Endothelial cell of umbilical vein (primary cell): ENCODE measurements at regions not wholly inside any gene's neighbourhood (a gene's known extent, or its start where the extent isn't known, plus 50 kb on each side); places are given as distances from the start of the nearest gene placed in this dataset.

Experiments used
- BruUV-seq: library from RNA; stranded (reverse); fragments of 400-500 nt; replicated peaks from 2 replicates; lab custom pipeline; 2021; lab: Mats Ljungman, UMichigan
- CTCF ChIA-PET: fragments of 300-600, 350-600 bp; sonication (Branson Sonifier 250); formaldehyde crosslinking; loops from one replicate; lab custom pipeline; 2021; ENCODE audit warnings: antibody characterized with exemption, inconsistent platforms; lab: Charles Lee
- POLR2A ChIA-PET: fragments of 300-600, 350-600 bp; sonication (Branson Sonifier 250); formaldehyde crosslinking; loops from one replicate; lab custom pipeline; 2021; ENCODE audit warnings: antibody characterized with exemption, inconsistent platforms; lab: Charles Lee
- DNase-seq: peaks from one replicate; pipeline ENCODE4 v3.0.0-alpha.2; 2011; ENCODE audit warnings: low read depth, low spot score
- FAIRE-seq: peaks from 2 replicates; lab custom pipeline; 2011; peaks lifted over from hg19 to GRCh38; lab: Jason Lieb, UNC
- H2AFZ ChIP-seq: 2 replicates; pipeline ENCODE4 v1.6.0; 2012; ENCODE audit warnings: low read depth, low read length, control low read depth, inconsistent platforms
- H3K27ac ChIP-seq: 2 replicates; pipeline ENCODE4 v1.5.1; 2011; ENCODE audit warnings: low read depth, mild to moderate bottlenecking, control low read depth, low read length, moderate library complexity; ENCODE audit not compliant: insufficient read depth
- H3K27me3 ChIP-seq, 2 experiments: 2 replicates each; pipeline versions ENCODE4 v1.6.0 to v1.6.1; 2011; ENCODE audit warnings: low read length in 2 of 2, mixed read lengths in 1 of 2; ENCODE audit not compliant: control insufficient read depth in 2 of 2, insufficient read depth in 2 of 2
- H3K36me3 ChIP-seq, 2 experiments: 2 replicates in 1 of 2; 3 replicates in 1 of 2; pipeline ENCODE4 v1.5.1; 2011; ENCODE audit warnings: low read length in 2 of 2, mild to moderate bottlenecking in 1 of 2, moderate library complexity in 1 of 2; ENCODE audit not compliant: control insufficient read depth in 2 of 2, insufficient read depth in 2 of 2; ENCODE audit errors: extremely low read depth in 1 of 2
- H3K4me1 ChIP-seq: 3 replicates; pipeline ENCODE4 v1.5.1; 2011; ENCODE audit warnings: mild to moderate bottlenecking, low read length; ENCODE audit not compliant: control insufficient read depth, insufficient read depth; ENCODE audit errors: extremely low read depth
- H3K4me2 ChIP-seq: 2 replicates; pipeline ENCODE4 v1.6.1; 2011; ENCODE audit warnings: low read length, control low read depth, mixed read lengths; ENCODE audit not compliant: insufficient read depth
- H3K4me3 ChIP-seq, 3 experiments: fragments of 200-600 bp in 1 of 3; sonication (generic), shearing (Covaris generic) in 1 of 3; replicated peaks in 1 of 3; 2 replicates each; pipeline ENCODE4 v1.5.1; 2011 to 2016; ENCODE audit warnings: control low read depth in 3 of 3, low read length in 3 of 3, mild to moderate bottlenecking in 2 of 3, inconsistent platforms in 1 of 3, low read depth in 1 of 3, moderate library complexity in 1 of 3; ENCODE audit not compliant: insufficient read depth in 1 of 3
- H3K79me2 ChIP-seq: 2 replicates; pipeline ENCODE4 v1.6.0; 2012; ENCODE audit warnings: low read length, inconsistent platforms; ENCODE audit not compliant: control insufficient read depth, insufficient read depth
- H3K9ac ChIP-seq: replicated peaks from 2 replicates; pipeline ENCODE3; 2011; ENCODE audit warnings: low read length, control low read depth; ENCODE audit not compliant: insufficient read depth; ENCODE audit errors: extremely low read depth
- H3K9me1 ChIP-seq: replicated peaks from 3 replicates; pipeline ENCODE4 v1.6.0; 2011; ENCODE audit warnings: mild to moderate bottlenecking, low read length; ENCODE audit not compliant: control insufficient read depth, insufficient read depth; ENCODE audit errors: extremely low read depth
- H3K9me3 ChIP-seq: replicated peaks from 2 replicates; pipeline ENCODE4 v1.5.1; 2012; ENCODE audit warnings: low read length, inconsistent platforms; ENCODE audit not compliant: control insufficient read depth, insufficient read depth
- H4K20me1 ChIP-seq: replicated peaks from 2 replicates; pipeline ENCODE3; 2011; ENCODE audit warnings: mild to moderate bottlenecking, low read length; ENCODE audit not compliant: control insufficient read depth, insufficient read depth; ENCODE audit errors: extremely low read depth
- CTCF ChIP-seq, 2 donors: IDR thresholded peaks; 1 replicate in 1 of 2; 2 replicates in 1 of 2; pipeline ENCODE4 v1.5.1; 2011; ENCODE audit warnings: low read length in 2 of 2, mild to moderate bottlenecking in 2 of 2, moderate library complexity in 2 of 2, control low read depth in 1 of 2, inconsistent platforms in 1 of 2, low read depth in 1 of 2; ENCODE audit not compliant: insufficient read depth in 1 of 2; ENCODE audit errors: extremely low read depth in 1 of 2
- EZH2 ChIP-seq: IDR thresholded peaks from 2 replicates; pipeline ENCODE4 v1.6.1; 2012; ENCODE audit warnings: borderline replicate concordance, low read depth, mild to moderate bottlenecking, moderate library complexity, low read length, inconsistent platforms; ENCODE audit not compliant: severe bottlenecking
- FOS ChIP-seq: IDR thresholded peaks from 2 replicates; pipeline ENCODE4 v1.6.1; 2011; ENCODE audit warnings: mild to moderate bottlenecking, low read length, moderate library complexity, borderline replicate concordance; ENCODE audit not compliant: insufficient read depth
- GATA2 ChIP-seq: IDR thresholded peaks from 2 replicates; pipeline ENCODE4 v1.7.0; 2011; ENCODE audit warnings: low read depth, mild to moderate bottlenecking, moderate library complexity, mixed read lengths, low read length; ENCODE audit not compliant: insufficient read length, insufficient read depth
- JUN ChIP-seq: IDR thresholded peaks from 2 replicates; pipeline ENCODE4 v1.6.1; 2011; ENCODE audit warnings: borderline replicate concordance, low read depth; ENCODE audit not compliant: insufficient read length, insufficient read depth
- MAX ChIP-seq: IDR thresholded peaks from 2 replicates; pipeline ENCODE4 v1.6.1; 2011; ENCODE audit not compliant: insufficient read depth, insufficient read length
- MYC ChIP-seq: IDR thresholded peaks from one replicate; pipeline ENCODE4 v1.6.1; 2011; ENCODE audit warnings: mild to moderate bottlenecking, low read depth, low read length
- POLR2A ChIP-seq: IDR thresholded peaks from 2 replicates; pipeline ENCODE4 v1.6.1; 2012; ENCODE audit warnings: low read depth, mild to moderate bottlenecking, control low read depth, low read length
- POLR2AphosphoS5 ChIP-seq: IDR thresholded peaks from 2 replicates; pipeline ENCODE4 v1.6.1; 2012; ENCODE audit warnings: low read depth, mild to moderate bottlenecking, control low read depth, low read length, moderate library complexity; ENCODE audit not compliant: insufficient read depth
- dilution Hi-C: fragments of 300-500 bp; cut with MboI; formaldehyde crosslinking; loops from one replicate; pipeline ENCODE4 v1.15.0; 2019; ENCODE audit warnings: low sequenced_read_pairs; ENCODE audit not compliant: extremely low pct_ligation_motif_present
- intact Hi-C: fragments of 100-400 bp; cut with micrococcal nuclease; formaldehyde crosslinking; loops from one replicate; pipeline ENCODE4 v1.10.0; 2022

GRCh38 chr1:121518726-121519041, 333.9 kb downstream of the SRGAP2C start:
- no TSS peak for BruUV-seq

DNA sequence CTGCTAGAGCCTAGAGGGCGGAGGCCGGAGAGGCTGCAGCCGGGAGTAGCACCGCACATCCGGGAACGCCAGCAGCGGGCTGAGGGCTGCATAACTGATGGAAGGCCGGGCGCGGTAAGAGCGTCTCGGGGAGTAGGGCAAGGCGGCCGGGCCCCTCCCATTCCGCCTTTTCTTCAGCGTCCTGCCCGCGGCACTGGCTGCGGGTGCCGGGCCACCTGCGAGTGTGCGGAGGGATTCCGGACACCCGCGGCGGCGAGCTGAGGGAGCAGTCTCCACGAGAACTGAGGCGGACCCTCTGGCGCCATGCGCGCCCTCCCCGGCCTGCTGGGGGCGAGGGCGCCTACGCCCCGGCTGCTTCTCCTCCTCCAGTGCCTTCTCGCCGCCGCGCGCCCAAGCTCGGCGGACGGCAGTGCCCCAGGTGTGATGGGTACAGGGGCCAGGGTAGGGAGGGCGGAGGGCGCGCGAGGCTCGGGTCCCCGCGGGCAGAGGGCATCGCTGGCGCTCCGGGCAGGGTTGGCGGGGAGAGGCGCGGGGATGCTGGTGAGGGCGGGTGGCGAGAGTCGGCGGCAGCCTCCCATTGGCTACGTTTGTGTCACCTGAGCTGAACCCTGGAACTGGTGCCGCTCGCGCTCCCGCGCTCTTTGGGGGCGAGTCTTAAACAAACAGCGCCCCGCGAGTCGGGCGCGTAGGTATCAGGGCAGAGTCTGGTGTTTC, 334.4 kb downstream of the SRGAP2C start:
- intact Hi-C loops: loop anchor here (1.0 to 10.0 kb wide), 2 partner anchors 8 to 66 kb away; no protein-coding TSS in a partner anchor
- Histone ChIP-seq H3K27ac (no peak overlapping the region), H3K9me1 (no peaks in the 10 kb centered on the region), H3K9ac (no peak overlapping the region), H3K36me3 (no peaks in the 10 kb centered on the region), H3K27me3 (peaks cover 9 to 11% of the 10 kb centered on the region in 2 experiments), H3K79me2 (no peaks in the 10 kb centered on the region), H3K4me1 (peaks cover 4% of the 10 kb centered on the region), H3K9me3 (no peaks in the 10 kb centered on the region), H4K20me1 (no peaks in the 10 kb centered on the region), H3K4me3 (peak overlapping the region; percentile 23 to 31 (median 25)), H3K4me2 (peak overlapping the region; percentile 62), H2AFZ (peak overlapping the region; percentile 86)
- dilution Hi-C loops: no loop called here
- CTCF ChIA-PET: interaction anchor here (1.5 to 2.0 kb wide), 2 partner anchors 25 kb away, joined by 4 read pairs; no protein-coding TSS in a partner anchor
- DNase-seq (peak; percentile 1), FAIRE-seq (no peak)
- TF ChIP-seq GATA2 (no peak), JUN (no peak), CTCF (IDR thresholded peaks at IDR 0.05; ENCODE audit: extremely low read depth in 1 of 2, insufficient read depth in 1 of 2, low read depth in 1 of 2, low read length in 2 of 2) (no peak), FOS (no peak), MYC (no peak), MAX (no peak)
- no TSS peak for BruUV-seq
- POLR2A ChIA-PET: no interaction called here

More at GRCh38 chr1:121518726-121519041, 333.9 kb downstream of the SRGAP2C start:
- FAIRE-seq (no peak), DNase-seq (no peak)
- intact Hi-C loops (loop anchor here (1.0 to 10.0 kb wide), 2 partner anchors 7 to 66 kb away; no protein-coding TSS in a partner anchor), dilution Hi-C loops (no loop called here)
- H4K20me1 ChIP-seq: no peaks in the 10 kb centered on the region
- H3K79me2 ChIP-seq: no peaks in the 10 kb centered on the region
- no peaks in the 10 kb centered on the region for H3K36me3 ChIP-seq
- TF ChIP-seq GATA2 (no peak), POLR2AphosphoS5 (no peak), FOS (no peak), JUN (no peak), MAX (no peak), POLR2A (no peak), MYC (no peak), EZH2 (no peak)
- no peak overlapping the region for H3K9ac ChIP-seq
- peaks cover 4% of the 10 kb centered on the region for H3K4me1 ChIP-seq
- H2AFZ ChIP-seq: peak overlapping the region; percentile 86
- H3K27me3 ChIP-seq: peaks cover 9 to 11% of the 10 kb centered on the region in 2 experiments
- POLR2A ChIA-PET: interaction anchor here (0.6 kb wide), 1 partner anchor 77 kb away, joined by 3 read pairs; no protein-coding TSS in a partner anchor
- H3K4me3 ChIP-seq: no peak overlapping the region
- H3K9me1 ChIP-seq: no peaks in the 10 kb centered on the region
- H3K27ac ChIP-seq: no peak overlapping the region
- H3K4me2 ChIP-seq: peak overlapping the region; percentile 62
- CTCF ChIA-PET: interaction anchor here (1.5 to 2.0 kb wide), 2 partner anchors 24 to 26 kb away, joined by 4 read pairs; no protein-coding TSS in a partner anchor
- H3K9me3 ChIP-seq: no peaks in the 10 kb centered on the region
